Suprapubic skin (tissue), 4 donors: ENCODE measurements at regions not wholly inside any gene's neighbourhood (a gene's known extent, or its start where the extent isn't known, plus 50 kb on each side); places are given as distances from the start of the nearest gene placed in this dataset.

Source experiments
- DNase-seq, 2 donors: peaks; one replicate each; pipeline ENCODE4 v3.0.0-alpha.2; 2019; ENCODE audit warnings: low spot score in 2 of 2
- H3K27ac ChIP-seq: fragments of 200-600 bp; sonication (generic); one replicate; pipeline ENCODE4 v1.5.1; 2019
- H3K27me3 ChIP-seq: fragments of 200-600 bp; sonication (generic); one replicate; pipeline ENCODE4 v1.5.1; 2019
- H3K36me3 ChIP-seq: fragments of 200-600 bp; sonication (generic); one replicate; pipeline ENCODE4 v1.5.1; 2019
- H3K4me1 ChIP-seq: fragments of 200-600 bp; sonication (generic); one replicate; pipeline ENCODE4 v1.5.1; 2019
- H3K4me3 ChIP-seq: fragments of 200-600 bp; sonication (generic); one replicate; pipeline ENCODE4 v1.5.1; 2019; ENCODE audit warnings: mild to moderate bottlenecking
- H3K9me3 ChIP-seq: fragments of 200-600 bp; sonication (generic); one replicate; pipeline ENCODE4 v1.5.1; 2019
- CTCF ChIP-seq, 2 donors: fragments of 200-600 bp in 1 of 2; fragments of 450-650 bp in 1 of 2; sonication (generic) in 1 of 2; IDR thresholded peaks; one replicate each; pipeline ENCODE4 v1.5.1; 2016 to 2019; ENCODE audit warnings: antibody characterized with exemption in 2 of 2, mild to moderate bottlenecking in 1 of 2, moderate library complexity in 1 of 2
- EP300 ChIP-seq: sonication (generic); formaldehyde crosslinking; IDR thresholded peaks from one replicate; pipeline ENCODE4 v1.6.1; 2017; ENCODE audit warnings: antibody characterized with exemption
- POLR2A ChIP-seq, 2 donors: fragments of 450-650 bp; IDR thresholded peaks; one replicate each; pipeline ENCODE4 v1.6.1; 2017; ENCODE audit warnings: antibody characterized with exemption in 2 of 2, mild to moderate bottlenecking in 2 of 2, moderate library complexity in 2 of 2
- POLR2AphosphoS5 ChIP-seq, 3 donors: sonication (generic); formaldehyde crosslinking; IDR thresholded peaks; one replicate each; pipeline ENCODE4 v1.6.1; 2017; ENCODE audit warnings: antibody characterized with exemption in 3 of 3
- WGBS: methylation state at CpG from one replicate; pipeline ENCODE4 v1.1.5; 2018; 5-methylcytosine and 5-hydroxymethylcytosine counted together

DNA sequence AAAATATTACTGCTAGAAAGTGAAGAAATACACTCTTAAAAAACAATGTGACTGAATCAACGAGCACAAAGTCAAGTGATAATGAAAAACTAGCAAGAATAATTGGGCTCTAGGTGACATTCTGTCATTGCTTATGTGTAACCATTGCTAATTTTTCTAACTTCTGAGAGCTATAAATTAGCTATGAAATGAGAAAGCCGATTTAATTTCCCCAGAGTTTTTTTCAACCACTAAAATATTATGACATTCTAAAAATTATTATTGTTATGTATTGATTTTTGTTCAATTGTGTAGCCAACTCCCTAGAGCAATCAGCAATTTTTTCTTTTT lies 458.6 kb upstream of the ATXN8OS start:
- no peak for DNase-seq
- WGBS: 67% methylated on average over 2 of the region's 2 CpGs
- H3K36me3 ChIP-seq: no peaks in the 10 kb centered on the region
- no peak for TF ChIP-seq POLR2A (IDR thresholded peaks at IDR 0.05)
- no peak for TF ChIP-seq CTCF (IDR thresholded peaks at IDR 0.05)
- no peak for TF ChIP-seq EP300
- TF ChIP-seq POLR2AphosphoS5 (IDR thresholded peaks at IDR 0.05): no peak
- H3K4me3 ChIP-seq: no peak overlapping the region
- H3K4me1 ChIP-seq: no peaks in the 10 kb centered on the region
- H3K27me3 ChIP-seq: no peaks in the 10 kb centered on the region
- peaks cover 18% of the 10 kb centered on the region for H3K9me3 ChIP-seq
- H3K27ac ChIP-seq: no peak overlapping the region

- TF ChIP-seq POLR2A (IDR thresholded peaks at IDR 0.05) (no peak), POLR2AphosphoS5 (IDR thresholded peaks at IDR 0.05) (no peak), EP300 (no peak), CTCF (IDR thresholded peaks at IDR 0.05) (no peak)
- H3K9me3 ChIP-seq: peaks cover 20% of the 10 kb centered on the region
- H3K27ac ChIP-seq: no peak overlapping the region
- H3K4me3 ChIP-seq: no peak overlapping the region
- no peaks in the 10 kb centered on the region for H3K4me1 ChIP-seq
- 73% methylated on average over 3 of the region's 3 CpGs for WGBS
- no peaks in the 10 kb centered on the region for H3K36me3 ChIP-seq
- no peak for DNase-seq
- H3K27me3 ChIP-seq: no peaks in the 10 kb centered on the region
Measured at GRCh38 chr13:69648340-69649062, 459.1 kb upstream of the ATXN8OS start.

DNA sequence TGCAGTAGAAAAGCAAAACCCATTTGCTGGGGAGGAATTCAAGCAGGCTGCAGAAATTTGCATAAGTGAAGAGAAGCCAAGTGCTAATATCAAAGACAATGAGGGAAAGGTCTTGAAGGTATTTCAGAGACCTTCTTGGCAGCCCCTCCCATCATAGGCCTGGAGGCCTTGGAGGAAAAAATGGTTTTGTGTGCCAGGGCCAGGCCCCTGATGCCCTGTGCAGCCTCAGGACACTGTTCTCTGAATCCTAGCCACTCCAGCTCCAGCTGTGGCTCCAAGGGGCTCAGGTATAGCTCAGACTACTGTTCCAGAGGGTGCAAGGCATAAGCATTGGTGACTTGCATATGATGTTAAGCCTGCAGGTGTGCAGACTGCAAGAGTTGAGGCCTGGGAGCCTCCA lies 463.2 kb upstream of the ATXN8OS start:
- no peak for DNase-seq
- Histone ChIP-seq H3K27me3 (no peaks in the 10 kb centered on the region), H3K4me3 (no peak overlapping the region), H3K4me1 (no peaks in the 10 kb centered on the region), H3K9me3 (peaks cover 25% of the 10 kb centered on the region), H3K36me3 (no peaks in the 10 kb centered on the region), H3K27ac (no peak overlapping the region)
- TF ChIP-seq POLR2AphosphoS5 (IDR thresholded peaks at IDR 0.05): no peak
- TF ChIP-seq CTCF (IDR thresholded peaks at IDR 0.05): no peak
- TF ChIP-seq EP300: no peak
- TF ChIP-seq POLR2A (IDR thresholded peaks at IDR 0.05): no peak

DNA sequence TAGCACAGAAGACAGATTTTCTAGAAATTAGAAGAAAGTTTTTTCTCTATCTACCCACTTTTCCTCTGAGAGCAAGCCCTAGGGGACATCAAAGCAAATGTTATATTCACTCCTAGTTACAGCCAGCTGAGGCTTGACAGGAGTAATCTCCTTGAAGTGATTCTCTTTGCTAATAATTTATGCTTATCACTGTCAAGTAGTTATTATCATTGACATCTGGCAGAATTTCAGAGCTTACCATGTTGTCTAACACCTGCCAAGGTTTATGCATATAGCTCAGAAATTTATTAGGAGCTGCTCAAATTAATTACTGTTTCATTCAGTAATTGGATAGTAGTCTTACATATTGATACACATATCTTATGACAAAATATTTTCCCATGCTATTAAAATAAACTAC lies 465.9 kb upstream of the ATXN8OS start:
- Histone ChIP-seq H3K4me3 (no peak overlapping the region), H3K4me1 (no peaks in the 10 kb centered on the region)

DNA sequence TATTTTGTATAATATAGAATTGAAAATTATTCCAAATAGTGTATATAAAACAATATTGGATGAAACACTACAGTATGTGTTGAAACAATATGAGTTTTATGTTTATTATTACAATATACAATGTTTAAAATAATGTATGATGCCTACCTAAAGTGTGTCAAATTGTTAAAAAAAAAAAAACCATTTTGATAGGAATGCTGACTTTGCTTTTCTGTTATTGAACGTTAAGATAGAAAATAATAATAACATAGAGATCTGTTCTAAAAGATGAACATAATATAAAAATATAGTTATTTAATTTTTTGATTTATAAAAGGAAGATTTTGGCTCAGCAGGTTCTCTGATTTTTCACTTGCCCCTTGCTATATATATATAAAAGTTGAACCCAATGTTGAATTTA lies 474.6 kb upstream of the ATXN8OS start:
- 82% methylated on average over 1 of the region's 1 CpG for WGBS
- no peak for TF ChIP-seq POLR2A (IDR thresholded peaks at IDR 0.05)
- DNase-seq: no peak

More for the DNA sequence above, 465.9 kb upstream of the ATXN8OS start:
- Histone ChIP-seq H3K36me3 (no peaks in the 10 kb centered on the region), H3K27me3 (no peaks in the 10 kb centered on the region), H3K27ac (no peak overlapping the region), H3K9me3 (peaks cover 30% of the 10 kb centered on the region)
- no peak for DNase-seq
- TF ChIP-seq CTCF (IDR thresholded peaks at IDR 0.05) (no peak), POLR2AphosphoS5 (IDR thresholded peaks at IDR 0.05) (no peak), POLR2A (IDR thresholded peaks at IDR 0.05) (no peak), EP300 (no peak)

DNA sequence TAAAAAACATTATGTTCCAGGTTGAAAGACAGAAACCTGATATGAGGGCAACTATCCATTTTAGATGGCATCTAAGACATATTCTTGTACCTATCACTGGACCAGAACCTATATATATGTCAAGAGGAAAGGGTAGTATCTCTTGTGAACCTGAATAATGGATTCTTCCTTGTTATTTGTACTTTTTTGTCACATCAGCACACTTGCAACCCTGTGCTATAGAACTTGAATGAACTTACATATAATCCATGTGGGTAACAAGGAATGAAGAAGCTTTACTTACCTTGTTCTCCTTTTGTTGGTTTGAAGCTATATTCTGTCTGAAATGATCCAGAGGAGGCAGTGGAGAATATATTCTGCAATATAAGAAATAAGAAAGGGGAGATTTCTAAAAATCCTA lies 483.7 kb upstream of the ATXN8OS start:
- Histone ChIP-seq H3K4me1 (no peaks in the 10 kb centered on the region), H3K27me3 (no peaks in the 10 kb centered on the region), H3K36me3 (no peaks in the 10 kb centered on the region), H3K4me3 (no peak overlapping the region), H3K9me3 (no peaks in the 10 kb centered on the region), H3K27ac (no peak overlapping the region)
- no peak for DNase-seq
- TF ChIP-seq CTCF (IDR thresholded peaks at IDR 0.05) (no peak), POLR2AphosphoS5 (IDR thresholded peaks at IDR 0.05) (no peak), EP300 (no peak), POLR2A (IDR thresholded peaks at IDR 0.05) (no peak)

More for the DNA sequence above, 474.6 kb upstream of the ATXN8OS start:
- no peak overlapping the region for H3K27ac ChIP-seq
- no peaks in the 10 kb centered on the region for H3K36me3 ChIP-seq
- no peaks in the 10 kb centered on the region for H3K4me1 ChIP-seq
- no peak overlapping the region for H3K4me3 ChIP-seq
- peaks cover 4% of the 10 kb centered on the region for H3K9me3 ChIP-seq
- H3K27me3 ChIP-seq: no peaks in the 10 kb centered on the region
